HG03469 (cell line): ENCODE measurements at regions not wholly inside any gene's neighbourhood (a gene's known extent, or its start where the extent isn't known, plus 50 kb on each side); places are given as distances from the start of the nearest gene placed in this dataset.

Source experiments
- ATAC-seq: cut with Tn5 transposase; IDR thresholded peaks from one replicate; pipeline ENCODE4 v1.9.1; 2021; ENCODE audit warnings: mild to moderate bottlenecking, moderate library complexity, moderate number of reproducible peaks; ENCODE audit not compliant: unreplicated experiment

- no peak for ATAC-seq
Observed at GRCh38 chr2:145680276-145680675, 1160.4 kb upstream of the ZEB2 start.

GRCh38 chr2:145677371-145677770, 1157.5 kb upstream of the ZEB2 start:
- ATAC-seq = no peak

- ATAC-seq = no peak
Observed at GRCh38 chr2:145674705-145675104, 1154.8 kb upstream of the ZEB2 start.

GRCh38 chr2:145669301-145669700, 1149.4 kb upstream of the ZEB2 start:
- ATAC-seq = no peak

- ATAC-seq = no peak
Observed at GRCh38 chr2:145666552-145666951, 1146.6 kb upstream of the ZEB2 start.

GRCh38 chr2:145657265-145657664, 1137.3 kb upstream of the ZEB2 start:
- no peak for ATAC-seq

- ATAC-seq = no peak
Observed at GRCh38 chr2:145655165-145655765, 1135.3 kb upstream of the ZEB2 start.

- no peak for ATAC-seq
Observed at GRCh38 chr2:145654746-145655145, 1134.8 kb upstream of the ZEB2 start.

- no peak for ATAC-seq
Observed at GRCh38 chr2:145654156-145654555, 1134.2 kb upstream of the ZEB2 start.

- no peak for ATAC-seq
Observed at GRCh38 chr2:145653553-145653952, 1133.6 kb upstream of the ZEB2 start.

- ATAC-seq = no peak
Observed at GRCh38 chr2:145652571-145653545, 1132.9 kb upstream of the ZEB2 start.

GRCh38 chr2:145652036-145652435, 1132.1 kb upstream of the ZEB2 start:
- ATAC-seq = no peak

GRCh38 chr2:145650226-145650625, 1130.3 kb upstream of the ZEB2 start:
- ATAC-seq = no peak

- no peak for ATAC-seq
Observed at GRCh38 chr2:145649061-145649460, 1129.1 kb upstream of the ZEB2 start.

- peak; percentile 98 for ATAC-seq
Observed at GRCh38 chr2:145644820-145645302, 1124.9 kb upstream of the ZEB2 start.

GRCh38 chr2:145638675-145639074, 1118.8 kb upstream of the ZEB2 start:
- no peak for ATAC-seq

- ATAC-seq = no peak
Observed at GRCh38 chr2:145635706-145636427, 1115.9 kb upstream of the ZEB2 start.

GRCh38 chr2:145631561-145631960, 1111.6 kb upstream of the ZEB2 start:
- ATAC-seq = no peak

GRCh38 chr2:145626301-145626700, 1106.4 kb upstream of the ZEB2 start:
- ATAC-seq = no peak

GRCh38 chr2:145625111-145625510, 1105.2 kb upstream of the ZEB2 start:
- no peak for ATAC-seq

- no peak for ATAC-seq
Observed at GRCh38 chr2:145623136-145623535, 1103.2 kb upstream of the ZEB2 start.
